AG04449 (cell line): ENCODE measurements at regions not wholly inside any gene's neighbourhood (a gene's known extent, or its start where the extent isn't known, plus 50 kb on each side); places are given as distances from the start of the nearest gene placed in this dataset.

Source experiments
- CTCF ChIA-PET: fragments of 350-600 bp; formaldehyde crosslinking; extraction: SDS; loops from one replicate; lab custom pipeline; 2021; ENCODE audit warnings: antibody characterized with exemption; lab: Yijun Ruan, JAX
- POLR2A ChIA-PET: fragments of 400-600, 350-600 bp; formaldehyde crosslinking; extraction: SDS; loops from one replicate; lab custom pipeline; 2020; ENCODE audit warnings: antibody characterized with exemption, inconsistent platforms; lab: Yijun Ruan, JAX
- DNase-seq: peaks from one replicate; pipeline ENCODE4 v3.0.0-alpha.2; 2010; ENCODE audit warnings: low read depth, low spot score
- H3K4me3 ChIP-seq: 2 replicates; pipeline ENCODE4 v1.5.1; 2011; ENCODE audit warnings: low read depth, mild to moderate bottlenecking, control low read depth, low read length
- TF ChIP-seq, protein P1 (sequence below): IDR thresholded peaks from one replicate; pipeline ENCODE4 v1.5.1; 2011; ENCODE audit warnings: mild to moderate bottlenecking, moderate library complexity, low read length, control low read depth, inconsistent platforms; ENCODE audit not compliant: insufficient read depth; ENCODE audit errors: missing control alignments

DNA sequence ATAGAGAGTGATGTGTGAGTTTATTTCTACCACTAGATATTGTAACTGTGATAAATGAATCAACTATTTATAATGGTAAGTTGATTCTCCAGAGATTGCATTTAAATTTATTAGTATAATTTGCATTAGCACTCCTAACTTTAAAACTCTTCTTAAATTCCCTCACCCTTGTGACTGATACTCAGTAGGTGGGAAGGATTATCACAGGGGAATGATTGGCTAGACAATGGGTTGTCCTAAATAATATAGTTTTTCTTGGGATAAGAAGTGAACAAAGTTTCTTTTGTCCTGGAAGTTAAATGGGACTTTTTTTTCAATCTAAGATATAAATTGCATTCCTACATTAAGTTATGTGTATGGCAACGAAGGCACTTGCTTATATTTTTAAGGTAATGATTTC lies 169.2 kb upstream of the PITX2 start:
- POLR2A ChIA-PET = no interaction called here
- no peak overlapping the region for H3K4me3 ChIP-seq
- CTCF ChIA-PET = no interaction called here
- DNase-seq = no peak
- TF ChIP-seq, protein P1, sequence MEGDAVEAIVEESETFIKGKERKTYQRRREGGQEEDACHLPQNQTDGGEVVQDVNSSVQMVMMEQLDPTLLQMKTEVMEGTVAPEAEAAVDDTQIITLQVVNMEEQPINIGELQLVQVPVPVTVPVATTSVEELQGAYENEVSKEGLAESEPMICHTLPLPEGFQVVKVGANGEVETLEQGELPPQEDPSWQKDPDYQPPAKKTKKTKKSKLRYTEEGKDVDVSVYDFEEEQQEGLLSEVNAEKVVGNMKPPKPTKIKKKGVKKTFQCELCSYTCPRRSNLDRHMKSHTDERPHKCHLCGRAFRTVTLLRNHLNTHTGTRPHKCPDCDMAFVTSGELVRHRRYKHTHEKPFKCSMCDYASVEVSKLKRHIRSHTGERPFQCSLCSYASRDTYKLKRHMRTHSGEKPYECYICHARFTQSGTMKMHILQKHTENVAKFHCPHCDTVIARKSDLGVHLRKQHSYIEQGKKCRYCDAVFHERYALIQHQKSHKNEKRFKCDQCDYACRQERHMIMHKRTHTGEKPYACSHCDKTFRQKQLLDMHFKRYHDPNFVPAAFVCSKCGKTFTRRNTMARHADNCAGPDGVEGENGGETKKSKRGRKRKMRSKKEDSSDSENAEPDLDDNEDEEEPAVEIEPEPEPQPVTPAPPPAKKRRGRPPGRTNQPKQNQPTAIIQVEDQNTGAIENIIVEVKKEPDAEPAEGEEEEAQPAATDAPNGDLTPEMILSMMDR = no peak

DNA sequence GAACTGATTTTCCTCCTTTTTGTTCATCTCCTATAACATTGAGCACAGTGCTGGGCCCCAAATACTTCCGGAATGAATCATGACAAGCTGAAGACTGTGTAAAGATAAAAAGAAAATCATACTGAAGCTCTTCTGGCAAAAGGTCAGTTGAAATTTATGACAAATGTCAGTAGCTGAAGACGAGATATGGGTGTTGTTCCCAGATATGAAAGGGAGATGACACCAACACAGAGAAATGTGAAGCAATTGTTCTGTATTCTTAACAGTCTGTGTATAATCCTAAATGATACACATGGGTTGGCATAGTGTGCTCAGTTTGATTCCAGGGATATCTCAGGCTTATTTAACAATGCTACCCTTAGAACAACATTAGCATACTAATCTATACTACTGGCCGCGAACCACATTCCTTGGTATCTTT lies 170.5 kb upstream of the PITX2 start:
- TF ChIP-seq, protein P1 = no peak
- POLR2A ChIA-PET = no interaction called here

DNA sequence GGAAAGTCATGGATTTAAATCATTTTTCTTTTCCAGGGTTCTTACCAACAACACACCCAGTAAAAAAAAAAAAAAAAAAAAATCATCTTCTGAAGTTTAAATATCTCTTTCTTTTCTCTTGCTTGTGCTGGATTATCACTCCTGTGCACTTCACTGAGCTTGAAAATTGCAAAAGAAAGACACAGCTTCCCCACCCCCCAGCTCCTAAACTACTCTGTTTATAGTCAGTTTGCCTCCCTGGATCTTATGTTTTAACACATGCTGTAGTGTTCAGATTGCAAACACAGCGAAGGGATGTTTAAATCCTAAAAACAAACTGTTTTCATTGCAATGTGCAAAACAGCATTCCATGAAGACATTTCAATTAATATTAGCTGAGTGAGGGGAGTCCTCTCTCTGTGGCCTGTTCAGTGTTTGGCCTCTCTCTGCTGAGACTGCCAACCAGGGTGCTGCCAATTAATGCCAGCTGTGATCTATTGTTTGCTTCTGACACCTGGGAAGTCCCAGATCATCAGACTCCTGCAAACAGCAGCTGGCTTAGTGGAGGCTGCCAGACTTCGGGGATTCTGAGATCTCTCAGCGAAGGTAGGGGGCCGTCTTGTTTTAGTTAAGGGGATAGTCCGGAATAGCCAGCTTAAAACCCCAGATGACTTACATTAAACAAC lies 171.1 kb upstream of the PITX2 start:
- no peak overlapping the region for H3K4me3 ChIP-seq
- DNase-seq = no peak
- TF ChIP-seq, protein P1 = no peak
- ChIA-PET POLR2A (no interaction called here), CTCF (interaction anchor here (0.7 kb wide), 1 partner anchor 75 kb away, joined by 3 read pairs; no protein-coding TSS in a partner anchor)

More for the DNA sequence above, 170.5 kb upstream of the PITX2 start:
- H3K4me3 ChIP-seq = no peak overlapping the region
- CTCF ChIA-PET = no interaction called here
- no peak for DNase-seq

DNA sequence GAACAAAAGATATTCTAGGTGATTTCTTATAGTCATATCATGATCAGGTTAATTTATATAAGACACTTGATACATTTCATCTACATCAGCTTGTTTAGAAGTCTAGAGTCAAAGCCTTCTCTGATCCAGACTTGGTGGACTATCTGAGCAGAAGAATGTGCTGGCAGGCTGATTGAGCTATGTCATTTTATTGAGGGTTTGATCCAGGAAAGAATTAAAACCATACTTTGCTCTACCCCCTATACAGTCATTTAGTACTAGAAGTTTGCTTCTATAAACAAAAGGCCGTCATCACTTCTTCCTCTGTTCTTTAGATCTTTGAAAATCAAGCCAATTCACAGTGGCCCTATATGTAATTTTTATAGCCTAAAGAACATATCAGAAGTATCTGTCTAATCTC lies 173.1 kb upstream of the PITX2 start:
- DNase-seq = no peak
- TF ChIP-seq, protein P1 = no peak
- H3K4me3 ChIP-seq = no peak overlapping the region
- ChIA-PET POLR2A (no interaction called here), CTCF (no interaction called here)

DNA sequence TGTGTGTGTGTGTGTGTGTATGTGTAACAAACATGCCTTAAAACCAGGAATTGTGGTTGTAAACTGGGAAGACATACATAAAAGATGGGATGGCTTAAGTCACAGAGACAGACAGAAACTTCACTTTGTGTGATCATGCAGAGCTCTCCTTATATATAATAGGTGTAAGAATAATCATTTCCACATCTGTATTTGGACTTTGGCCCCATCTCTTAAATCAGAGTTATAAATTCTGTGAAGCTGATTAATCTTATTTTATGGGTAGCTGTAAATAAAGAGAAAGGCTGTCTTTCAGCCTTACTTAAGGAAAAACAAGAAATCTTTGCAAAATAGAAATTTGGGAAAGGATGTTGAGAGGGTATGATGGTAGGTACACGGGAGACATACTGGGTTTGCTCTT lies 174.6 kb upstream of the PITX2 start:
- TF ChIP-seq, protein P1 = no peak
- CTCF ChIA-PET = interaction anchor here (1.4 kb wide), 1 partner anchor 17 kb away, joined by 3 read pairs; no protein-coding TSS in a partner anchor
- POLR2A ChIA-PET = no interaction called here
- H3K4me3 ChIP-seq = no peak overlapping the region
- no peak for DNase-seq

DNA sequence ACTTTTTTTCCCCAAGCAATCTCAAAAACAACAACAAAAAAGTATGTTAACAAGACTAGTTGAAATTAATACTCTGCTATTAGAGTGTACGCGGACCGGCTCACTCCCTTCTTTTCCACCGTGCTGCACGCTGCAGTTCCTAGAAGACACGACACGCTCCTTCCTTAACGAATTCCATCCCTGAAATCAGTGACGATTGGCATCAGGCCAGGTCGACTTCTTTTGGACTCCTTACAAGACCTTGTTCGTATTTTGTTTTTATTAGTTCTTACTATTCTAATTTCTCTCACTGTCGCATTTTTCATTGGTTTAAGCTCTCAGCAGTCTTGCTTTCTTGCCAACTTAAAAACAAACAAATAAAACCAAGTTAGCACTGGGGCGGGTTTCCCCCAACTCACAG lies 175.8 kb upstream of the PITX2 start:
- CTCF ChIA-PET = no interaction called here
- no peak for DNase-seq
- POLR2A ChIA-PET = no interaction called here
- TF ChIP-seq, protein P1 = no peak
- H3K4me3 ChIP-seq = no peak overlapping the region
